HepG2 (cell line): ENCODE measurements at regions not wholly inside any gene's neighbourhood (a gene's known extent, or its start where the extent isn't known, plus 50 kb on each side); places are given as distances from the start of the nearest gene placed in this dataset.

Experiments
- ATAC-seq: fragments of 200-7000 bp; cut with Tn5 transposase; 3 replicates; pipeline ENCODE4 v1.9.1; 2020; ENCODE audit warnings: mild to moderate bottlenecking, moderate library complexity
- BruUV-seq: library from RNA; stranded (reverse); fragments of 400-500 nt; replicated peaks from 2 replicates; lab custom pipeline; 2021; lab: Mats Ljungman, UMichigan
- CTCF ChIA-PET: fragments of 300-600 bp; formaldehyde crosslinking; extraction: SDS; loops from one replicate; lab custom pipeline; 2021; ENCODE audit warnings: low total read pairs, inconsistent platforms, low intra/inter-chr PET ratio; lab: Yijun Ruan, JAX
- POLR2A ChIA-PET: fragments of 350-600 bp; sonication (Branson Sonifier 250); formaldehyde crosslinking; loops from one replicate; lab custom pipeline; 2020; ENCODE audit warnings: antibody characterized with exemption, inconsistent platforms; lab: Yijun Ruan, JAX
- DNase-seq: peaks from one replicate; pipeline ENCODE4 v3.0.0-alpha.2; 2015; ENCODE audit warnings: low spot score
- FAIRE-seq: peaks from 3 replicates; lab custom pipeline; 2011; peaks lifted over from hg19 to GRCh38; lab: Jason Lieb, UNC
- H2AFZ ChIP-seq: one replicate; pipeline ENCODE4 v1.6.1; 2011; ENCODE audit warnings: low read length, inconsistent platforms
- H3K27ac ChIP-seq: fragments of 300-600 bp; 3 replicates; pipeline ENCODE4 v1.8.0; 2011; ENCODE audit warnings: mixed run types, mild to moderate bottlenecking, mixed read lengths, low read length, inconsistent platforms; ENCODE audit not compliant: insufficient read depth; ENCODE audit errors: extremely low read length
- H3K27me3 ChIP-seq, 2 experiments: fragments of 200-600 bp in 1 of 2; 2 replicates in 1 of 2; 3 replicates in 1 of 2; pipeline versions ENCODE4 v1.6.0 to v1.8.0; 2011; ENCODE audit warnings: low read length in 2 of 2, mild to moderate bottlenecking in 2 of 2, moderate library complexity in 2 of 2, inconsistent platforms in 1 of 2; ENCODE audit not compliant: insufficient read depth in 2 of 2, control insufficient read depth in 1 of 2
- H3K36me3 ChIP-seq, 2 experiments: fragments of 200-600 bp in 1 of 2; replicated peaks in 1 of 2; 2 replicates in 1 of 2; 3 replicates in 1 of 2; pipeline versions ENCODE4 v1.5.1 to v1.8.0; 2011; ENCODE audit warnings: low read length in 2 of 2, inconsistent platforms in 1 of 2; ENCODE audit not compliant: insufficient read depth in 2 of 2, control insufficient read depth in 1 of 2
- H3K4me1 ChIP-seq: 2 replicates; pipeline ENCODE4 v1.5.1; 2012; ENCODE audit warnings: low read length, inconsistent platforms; ENCODE audit not compliant: insufficient read depth
- H3K4me2 ChIP-seq: 2 replicates; pipeline ENCODE4 v1.6.0; 2011; ENCODE audit warnings: low read depth, low read length, inconsistent platforms
- H3K4me3 ChIP-seq, 3 experiments: fragments of 200-600 bp in 1 of 3; sonication (generic), shearing (Covaris generic) in 1 of 3; replicated peaks in 1 of 3; 2 replicates each; pipeline ENCODE4 v1.5.1; 2011 to 2016; ENCODE audit warnings: low read length in 3 of 3, inconsistent platforms in 2 of 3, low read depth in 2 of 3, mild to moderate bottlenecking in 2 of 3, control low read depth in 1 of 3, mixed read lengths in 1 of 3; ENCODE audit not compliant: insufficient read depth in 1 of 3
- H3K79me2 ChIP-seq: one replicate; pipeline ENCODE4 v1.6.1; 2011; ENCODE audit warnings: low read length, inconsistent platforms; ENCODE audit not compliant: insufficient read depth
- H3K9ac ChIP-seq: 2 replicates; pipeline ENCODE4 v1.6.0; 2011; ENCODE audit warnings: mild to moderate bottlenecking, low read depth, low read length, inconsistent platforms; ENCODE audit not compliant: insufficient read depth
- H3K9me3 ChIP-seq: 2 replicates; pipeline ENCODE4 v1.5.1; 2012; ENCODE audit warnings: mild to moderate bottlenecking, low read length
- H4K20me1 ChIP-seq: 2 replicates; pipeline ENCODE4 v1.6.0; 2011; ENCODE audit warnings: inconsistent platforms, mild to moderate bottlenecking, low read length, moderate library complexity; ENCODE audit not compliant: insufficient read depth
- AKAP8 ChIP-seq: sonication (generic); formaldehyde crosslinking; IDR thresholded peaks from 2 replicates; pipeline ENCODE4 v1.5.1; 2020; ENCODE audit warnings: mild to moderate bottlenecking, missing genetic modification reagents
- MAFF ChIP-seq: IDR thresholded peaks from 2 replicates; pipeline ENCODE4 v1.6.1; 2011; ENCODE audit warnings: low read depth, low read length, improper control_type of control experiment
- MAFK ChIP-seq, 2 experiments: IDR thresholded peaks in 1 of 2; conservative IDR thresholded peaks in 1 of 2; 2 replicates each; pipeline ENCODE4 v1.6.1; 2011; ENCODE audit warnings: improper control_type of control experiment in 2 of 2, low read length in 2 of 2
- RFX1 ChIP-seq: fragments of 450-650 bp; IDR thresholded peaks from 2 replicates; pipeline ENCODE4 v1.6.1; 2017
- ZNF615 ChIP-seq: sonication (generic); formaldehyde crosslinking; IDR thresholded peaks from 2 replicates; pipeline ENCODE4 v1.5.0; 2020; ENCODE audit warnings: mild to moderate bottlenecking, missing genetic modification reagents, borderline replicate concordance
- in situ Hi-C: cut with HindIII; loops from 2 replicates; pipeline ENCODE4 v1.10.0; 2017; ENCODE audit warnings: low pct_unique_long_range_greater_than_20kb; ENCODE audit not compliant: extremely low pct_ligation_motif_present
- intact Hi-C: fragments of 100-400 bp; cut with micrococcal nuclease; formaldehyde crosslinking; loops from one replicate; pipeline ENCODE4 v1.10.0; 2022; ENCODE audit not compliant: unreplicated experiment
- TF ChIP-seq, protein P1 (sequence below): sonication (generic); formaldehyde crosslinking; IDR thresholded peaks from 2 replicates; pipeline ENCODE4 v1.4.0; 2020; ENCODE audit warnings: missing genetic modification reagents

- TF ChIP-seq, protein P1, sequence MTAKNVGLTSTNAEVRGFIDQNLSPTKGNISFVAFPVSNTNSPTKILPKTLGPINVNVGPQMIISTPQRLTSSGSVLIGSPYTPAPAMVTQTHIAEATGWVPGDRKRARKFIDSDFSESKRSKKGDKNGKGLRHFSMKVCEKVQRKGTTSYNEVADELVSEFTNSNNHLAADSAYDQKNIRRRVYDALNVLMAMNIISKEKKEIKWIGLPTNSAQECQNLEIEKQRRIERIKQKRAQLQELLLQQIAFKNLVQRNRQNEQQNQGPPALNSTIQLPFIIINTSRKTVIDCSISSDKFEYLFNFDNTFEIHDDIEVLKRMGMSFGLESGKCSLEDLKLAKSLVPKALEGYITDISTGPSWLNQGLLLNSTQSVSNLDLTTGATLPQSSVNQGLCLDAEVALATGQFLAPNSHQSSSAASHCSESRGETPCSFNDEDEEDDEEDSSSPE (CRISPR knock-in tag), result no peak
- no peak for TF ChIP-seq AKAP8
- TF ChIP-seq, all 625 proteins: peak for 0
Measured at GRCh38 chr2:12402440-12403139, 314.1 kb upstream of the TRIB2 start (continued).

DNA sequence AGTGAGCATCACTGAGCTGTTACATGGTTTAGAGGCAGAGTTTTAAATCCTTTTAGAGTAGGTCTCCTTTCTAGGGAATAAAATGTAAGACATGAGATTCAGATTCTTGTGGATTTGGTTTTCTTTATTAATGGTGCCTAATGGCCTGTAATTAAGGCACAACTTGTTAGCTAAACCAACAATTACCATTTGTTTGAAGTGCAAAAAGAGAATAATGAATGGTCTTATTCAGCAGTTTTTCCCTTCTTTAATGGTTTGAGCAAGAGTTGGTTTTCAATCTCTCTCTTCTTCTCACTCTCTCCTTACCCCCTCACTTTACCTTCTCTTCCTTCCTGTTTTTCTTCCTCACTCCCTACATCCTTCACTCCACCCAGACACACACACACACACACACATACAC is 312.2 kb upstream of the TRIB2 start:
- POLR2A ChIA-PET, result no interaction called here
- Histone ChIP-seq H2AFZ (no peak overlapping the region), H3K9me3 (peaks cover 20% of the 10 kb centered on the region; the same call in 1 of the 2 replicates), H3K27me3 (no peaks in the 10 kb centered on the region), H3K9ac (no peak overlapping the region), H3K4me3 (no peak overlapping the region), H3K79me2 (no peaks in the 10 kb centered on the region), H3K36me3 (no peaks in the 10 kb centered on the region)
- no peak for DNase-seq
- intact Hi-C loops, result no loop called here
- TF ChIP-seq MAFF (peak; percentile 28; the same call in 1 of the 2 replicates), ZNF615 (CRISPR knock-in tag) (no peak), RFX1 (no peak), MAFK (conservative IDR thresholded peaks at IDR 0.05 in 1 of 2, IDR thresholded peaks at IDR 0.05 in 1 of 2; ENCODE audit: low read length in 2 of 2) (peak in 1 of 2 experiments; percentile 71; a peak in 3 of 4 replicates)
- TF ChIP-seq, all 625 proteins: peak for 2
- no TSS peak for BruUV-seq
- Histone ChIP-seq H4K20me1 (no peaks in the 10 kb centered on the region), H3K4me2 (no peak overlapping the region), H3K27ac (no peak overlapping the region), H3K4me1 (no peaks in the 10 kb centered on the region)
- FAIRE-seq (no peak), ATAC-seq (no peak)
- in situ Hi-C loops, result no loop called here
- CTCF ChIA-PET, result no interaction called here
